ENCODE measurements at regions not wholly inside any gene's neighbourhood (a gene's known extent, or its start where the extent isn't known, plus 50 kb on each side); places are given as distances from the start of the nearest gene placed in this dataset.
"Not testable (repeated sequence)": the region's sequence is repeated elsewhere in the genome, so short reads cannot be mapped to it uniquely, and the experiment has no call there.

- no peak for DNase-seq (ENCODE audit: low read depth in 2 of 2)
These were observed 238.2 kb upstream of the DAB2 start for GRCh38 chr5:39662945-39663344.

GRCh38 chr5:39661026-39661779 lies 236.4 kb upstream of the DAB2 start:
- DNase-seq (ENCODE audit: low read depth in 2 of 2) = peak in 1 of 2 donors; percentile 46

- DNase-seq (ENCODE audit: low read depth in 2 of 2) = no peak
These were observed 235.2 kb upstream of the DAB2 start for GRCh38 chr5:39660020-39660419.

GRCh38 chr5:39658866-39659265 lies 234.1 kb upstream of the DAB2 start:
- DNase-seq (ENCODE audit: low read depth in 2 of 2) = no peak

- DNase-seq (ENCODE audit: low read depth in 2 of 2) = no peak
These were observed 233.2 kb upstream of the DAB2 start for GRCh38 chr5:39657943-39658342.

- DNase-seq (ENCODE audit: low read depth in 2 of 2) = no peak
These were observed 231.8 kb upstream of the DAB2 start for GRCh38 chr5:39656600-39656999.

- no peak for DNase-seq (ENCODE audit: low read depth in 2 of 2)
These were observed 229.9 kb upstream of the DAB2 start for GRCh38 chr5:39654715-39655114.

- not testable (repeated sequence) for DNase-seq (ENCODE audit: low read depth in 2 of 2)
These were observed 227.7 kb upstream of the DAB2 start for GRCh38 chr5:39652481-39652880.

GRCh38 chr5:39652036-39652435 lies 227.3 kb upstream of the DAB2 start:
- DNase-seq (ENCODE audit: low read depth in 2 of 2) = no peak

GRCh38 chr5:39650008-39650762 lies 225.4 kb upstream of the DAB2 start:
- DNase-seq (ENCODE audit: low read depth in 2 of 2) = peak; percentile 36 to 43

- DNase-seq (ENCODE audit: low read depth in 2 of 2) = peak in 1 of 2 donors; percentile 41
These were observed 224.1 kb upstream of the DAB2 start for GRCh38 chr5:39648848-39649227.

- DNase-seq (ENCODE audit: low read depth in 2 of 2) = peak in 1 of 2 donors; percentile 5
These were observed 223.5 kb upstream of the DAB2 start for GRCh38 chr5:39648085-39648847.

- DNase-seq (ENCODE audit: low read depth in 2 of 2) = no peak
These were observed 215.8 kb upstream of the DAB2 start for GRCh38 chr5:39640552-39640951.

- DNase-seq (ENCODE audit: low read depth in 2 of 2) = peak in 1 of 2 donors; percentile 35
These were observed 214.9 kb upstream of the DAB2 start for GRCh38 chr5:39639618-39640089.

- peak in 1 of 2 donors; percentile 10 for DNase-seq (ENCODE audit: low read depth in 2 of 2)
These were observed 214.0 kb upstream of the DAB2 start for GRCh38 chr5:39638813-39639212.

- DNase-seq (ENCODE audit: low read depth in 2 of 2) = no peak
These were observed 208.3 kb upstream of the DAB2 start for GRCh38 chr5:39633057-39633456.

- no peak for DNase-seq (ENCODE audit: low read depth in 2 of 2)
These were observed 207.2 kb upstream of the DAB2 start for GRCh38 chr5:39631958-39632357.

- no peak for DNase-seq (ENCODE audit: low read depth in 2 of 2)
These were observed 205.2 kb upstream of the DAB2 start for GRCh38 chr5:39629946-39630345.

- DNase-seq (ENCODE audit: low read depth in 2 of 2) = no peak
These were observed 203.6 kb upstream of the DAB2 start for GRCh38 chr5:39628348-39628747.

GRCh38 chr5:39624890-39625289 lies 200.1 kb upstream of the DAB2 start:
- DNase-seq (ENCODE audit: low read depth in 2 of 2) = no peak

GRCh38 chr5:39624268-39624886 lies 199.6 kb upstream of the DAB2 start:
- peak in 1 of 2 donors; percentile 16 for DNase-seq (ENCODE audit: low read depth in 2 of 2)
